HepG2 (cell line): ENCODE measurements at regions not wholly inside any gene's neighbourhood (a gene's known extent, or its start where the extent isn't known, plus 50 kb on each side); places are given as distances from the start of the nearest gene placed in this dataset.

Experiments
- ATAC-seq: fragments of 200-7000 bp; cut with Tn5 transposase; 3 replicates; pipeline ENCODE4 v1.9.1; 2020; ENCODE audit warnings: mild to moderate bottlenecking, moderate library complexity
- BruUV-seq: library from RNA; stranded (reverse); fragments of 400-500 nt; replicated peaks from 2 replicates; lab custom pipeline; 2021; lab: Mats Ljungman, UMichigan
- CTCF ChIA-PET: fragments of 300-600 bp; formaldehyde crosslinking; extraction: SDS; loops from one replicate; lab custom pipeline; 2021; ENCODE audit warnings: low total read pairs, inconsistent platforms, low intra/inter-chr PET ratio; lab: Yijun Ruan, JAX
- POLR2A ChIA-PET: fragments of 350-600 bp; sonication (Branson Sonifier 250); formaldehyde crosslinking; loops from one replicate; lab custom pipeline; 2020; ENCODE audit warnings: antibody characterized with exemption, inconsistent platforms; lab: Yijun Ruan, JAX
- DNase-seq: peaks from one replicate; pipeline ENCODE4 v3.0.0-alpha.2; 2015; ENCODE audit warnings: low spot score
- FAIRE-seq: peaks from 3 replicates; lab custom pipeline; 2011; peaks lifted over from hg19 to GRCh38; lab: Jason Lieb, UNC
- H2AFZ ChIP-seq: one replicate; pipeline ENCODE4 v1.6.1; 2011; ENCODE audit warnings: low read length, inconsistent platforms
- H3K27ac ChIP-seq: fragments of 300-600 bp; 3 replicates; pipeline ENCODE4 v1.8.0; 2011; ENCODE audit warnings: mixed run types, mild to moderate bottlenecking, mixed read lengths, low read length, inconsistent platforms; ENCODE audit not compliant: insufficient read depth; ENCODE audit errors: extremely low read length
- H3K27me3 ChIP-seq, 2 experiments: fragments of 200-600 bp in 1 of 2; 2 replicates in 1 of 2; 3 replicates in 1 of 2; pipeline versions ENCODE4 v1.6.0 to v1.8.0; 2011; ENCODE audit warnings: low read length in 2 of 2, mild to moderate bottlenecking in 2 of 2, moderate library complexity in 2 of 2, inconsistent platforms in 1 of 2; ENCODE audit not compliant: insufficient read depth in 2 of 2, control insufficient read depth in 1 of 2
- H3K36me3 ChIP-seq, 2 experiments: fragments of 200-600 bp in 1 of 2; replicated peaks in 1 of 2; 2 replicates in 1 of 2; 3 replicates in 1 of 2; pipeline versions ENCODE4 v1.5.1 to v1.8.0; 2011; ENCODE audit warnings: low read length in 2 of 2, inconsistent platforms in 1 of 2; ENCODE audit not compliant: insufficient read depth in 2 of 2, control insufficient read depth in 1 of 2
- H3K4me1 ChIP-seq: 2 replicates; pipeline ENCODE4 v1.5.1; 2012; ENCODE audit warnings: low read length, inconsistent platforms; ENCODE audit not compliant: insufficient read depth
- H3K4me2 ChIP-seq: 2 replicates; pipeline ENCODE4 v1.6.0; 2011; ENCODE audit warnings: low read depth, low read length, inconsistent platforms
- H3K4me3 ChIP-seq, 3 experiments: fragments of 200-600 bp in 1 of 3; sonication (generic), shearing (Covaris generic) in 1 of 3; replicated peaks in 1 of 3; 2 replicates each; pipeline ENCODE4 v1.5.1; 2011 to 2016; ENCODE audit warnings: low read length in 3 of 3, inconsistent platforms in 2 of 3, low read depth in 2 of 3, mild to moderate bottlenecking in 2 of 3, control low read depth in 1 of 3, mixed read lengths in 1 of 3; ENCODE audit not compliant: insufficient read depth in 1 of 3
- H3K79me2 ChIP-seq: one replicate; pipeline ENCODE4 v1.6.1; 2011; ENCODE audit warnings: low read length, inconsistent platforms; ENCODE audit not compliant: insufficient read depth
- H3K9ac ChIP-seq: 2 replicates; pipeline ENCODE4 v1.6.0; 2011; ENCODE audit warnings: mild to moderate bottlenecking, low read depth, low read length, inconsistent platforms; ENCODE audit not compliant: insufficient read depth
- H3K9me3 ChIP-seq: 2 replicates; pipeline ENCODE4 v1.5.1; 2012; ENCODE audit warnings: mild to moderate bottlenecking, low read length
- H4K20me1 ChIP-seq: 2 replicates; pipeline ENCODE4 v1.6.0; 2011; ENCODE audit warnings: inconsistent platforms, mild to moderate bottlenecking, low read length, moderate library complexity; ENCODE audit not compliant: insufficient read depth
- AGO2 ChIP-seq: fragments of 200-400 bp; formaldehyde crosslinking; optimal IDR thresholded peaks from 2 replicates; pipeline ENCODE3; 2017; ENCODE audit warnings: mild to moderate bottlenecking, low read depth, low read length, moderate library complexity
- ELF3 ChIP-seq: IDR thresholded peaks from 2 replicates; pipeline ENCODE4 v1.6.1; 2016; ENCODE audit warnings: missing genetic modification reagents, missing compliant biosample characterization
- ETS1 ChIP-seq: sonication (generic); formaldehyde crosslinking; IDR thresholded peaks from 2 replicates; pipeline ENCODE4 v1.4.0; 2020; ENCODE audit warnings: missing genetic modification reagents
- HNF1A ChIP-seq, 2 experiments: sonication (generic) in 1 of 2; formaldehyde crosslinking in 1 of 2; IDR thresholded peaks; 2 replicates each; pipeline versions ENCODE4 v1.4.0 to v1.6.1; 2016 to 2020; ENCODE audit warnings: borderline replicate concordance in 1 of 2, low read depth in 1 of 2, mild to moderate bottlenecking in 1 of 2, missing genetic modification reagents in 1 of 2
- MTF1 ChIP-seq: sonication (generic); formaldehyde crosslinking; IDR thresholded peaks from 2 replicates; pipeline ENCODE4 v1.5.0; 2020; ENCODE audit warnings: missing genetic modification reagents
- NFRKB ChIP-seq: fragments of 450-650 bp; IDR thresholded peaks from 2 replicates; pipeline ENCODE4 v1.6.1; 2017
- RBM39 ChIP-seq: fragments of 200-400 bp; formaldehyde crosslinking; IDR thresholded peaks from one replicate; pipeline ENCODE4 v1.6.1; 2018; ENCODE audit warnings: antibody characterized with exemption, mild to moderate bottlenecking, low read depth, low read length; ENCODE audit not compliant: poor library complexity, severe bottlenecking
- ZNF33B ChIP-seq: sonication (generic); formaldehyde crosslinking; IDR thresholded peaks from 2 replicates; pipeline ENCODE4 v1.5.1; 2020; ENCODE audit warnings: mild to moderate bottlenecking, missing genetic modification reagents
- ZNF367 ChIP-seq: sonication (generic); formaldehyde crosslinking; IDR thresholded peaks from 2 replicates; pipeline ENCODE4 v1.4.0; 2020; ENCODE audit warnings: missing genetic modification reagents, borderline replicate concordance
- ZNF468 ChIP-seq: sonication (generic); formaldehyde crosslinking; IDR thresholded peaks from 2 replicates; pipeline ENCODE4 v1.8.0; 2022; ENCODE audit warnings: mild to moderate bottlenecking, moderate library complexity, missing genetic modification reagents
- ZNF724P ChIP-seq: sonication (generic); formaldehyde crosslinking; IDR thresholded peaks from 2 replicates; pipeline ENCODE4 v1.8.0; 2022; ENCODE audit warnings: missing genetic modification reagents, borderline replicate concordance
- ZSCAN9 ChIP-seq: IDR thresholded peaks from 2 replicates; pipeline ENCODE4 v1.6.1; 2016; ENCODE audit warnings: borderline replicate concordance
- WGBS: methylation state at CpG from one replicate; pipeline ENCODE4 v1.1.6; 2017; ENCODE audit warnings: low lambda C conversion rate; 5-methylcytosine and 5-hydroxymethylcytosine counted together
- in situ Hi-C: cut with HindIII; loops from 2 replicates; pipeline ENCODE4 v1.10.0; 2017; ENCODE audit warnings: low pct_unique_long_range_greater_than_20kb; ENCODE audit not compliant: extremely low pct_ligation_motif_present
- intact Hi-C: fragments of 100-400 bp; cut with micrococcal nuclease; formaldehyde crosslinking; loops from one replicate; pipeline ENCODE4 v1.10.0; 2022; ENCODE audit not compliant: unreplicated experiment
- TF ChIP-seq, protein P1 (sequence below): sonication (generic); formaldehyde crosslinking; IDR thresholded peaks from 2 replicates; pipeline ENCODE4 v1.5.1; 2020; ENCODE audit warnings: missing genetic modification reagents, mild to moderate bottlenecking, borderline replicate concordance

- no TSS peak for BruUV-seq
Measured at GRCh38 chr4:36824682-36825081, 419.9 kb upstream of the NWD2 start.

GRCh38 chr4:36835246-36835645 is 409.3 kb upstream of the NWD2 start:
- H3K36me3 ChIP-seq, result no peaks in the 10 kb centered on the region
- no peaks in the 10 kb centered on the region for H3K4me1 ChIP-seq
- BruUV-seq, result no TSS peak
- ChIA-PET CTCF (no interaction called here), POLR2A (no interaction called here)
- 0% methylated on average over 4 of the region's 4 CpGs for WGBS
- FAIRE-seq (no peak), DNase-seq (no peak), ATAC-seq (no peak)
- TF ChIP-seq, protein P1, sequence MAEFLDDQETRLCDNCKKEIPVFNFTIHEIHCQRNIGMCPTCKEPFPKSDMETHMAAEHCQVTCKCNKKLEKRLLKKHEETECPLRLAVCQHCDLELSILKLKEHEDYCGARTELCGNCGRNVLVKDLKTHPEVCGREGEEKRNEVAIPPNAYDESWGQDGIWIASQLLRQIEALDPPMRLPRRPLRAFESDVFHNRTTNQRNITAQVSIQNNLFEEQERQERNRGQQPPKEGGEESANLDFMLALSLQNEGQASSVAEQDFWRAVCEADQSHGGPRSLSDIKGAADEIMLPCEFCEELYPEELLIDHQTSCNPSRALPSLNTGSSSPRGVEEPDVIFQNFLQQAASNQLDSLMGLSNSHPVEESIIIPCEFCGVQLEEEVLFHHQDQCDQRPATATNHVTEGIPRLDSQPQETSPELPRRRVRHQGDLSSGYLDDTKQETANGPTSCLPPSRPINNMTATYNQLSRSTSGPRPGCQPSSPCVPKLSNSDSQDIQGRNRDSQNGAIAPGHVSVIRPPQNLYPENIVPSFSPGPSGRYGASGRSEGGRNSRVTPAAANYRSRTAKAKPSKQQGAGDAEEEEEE (CRISPR knock-in tag), result no peak
- TF ChIP-seq ZNF367 (CRISPR knock-in tag), result no peak
- no peak for TF ChIP-seq ELF3 (CRISPR knock-in tag)
- TF ChIP-seq HNF1A (IDR thresholded peaks at IDR 0.05; ENCODE audit: low read depth), result no peak
- TF ChIP-seq HNF1A (CRISPR knock-in tag; IDR thresholded peaks at IDR 0.05; ENCODE audit: borderline replicate concordance), result no peak
- TF ChIP-seq AGO2, result no peak
- no peak for TF ChIP-seq ZSCAN9
- no peak for TF ChIP-seq ZNF33B (CRISPR knock-in tag)
- TF ChIP-seq ZNF468 (CRISPR knock-in tag), result no peak
- no peaks in the 10 kb centered on the region; a peak in 1 of 5 replicates for H3K27me3 ChIP-seq
- no peaks in the 10 kb centered on the region for H3K79me2 ChIP-seq
- no peak overlapping the region for H3K9ac ChIP-seq
- in situ Hi-C loops, result no loop called here
- H3K27ac ChIP-seq, result no peak overlapping the region
- H3K4me3 ChIP-seq, result no peak overlapping the region
- no peak overlapping the region for H2AFZ ChIP-seq
- H3K4me2 ChIP-seq, result no peak overlapping the region
- intact Hi-C loops, result no loop called here
- H4K20me1 ChIP-seq, result no peaks in the 10 kb centered on the region
- H3K9me3 ChIP-seq, result no peaks in the 10 kb centered on the region

More at GRCh38 chr4:36824682-36825081, 419.9 kb upstream of the NWD2 start:
- ChIA-PET POLR2A (no interaction called here), CTCF (no interaction called here)
- intact Hi-C loops, result no loop called here
- no peak overlapping the region for H3K4me3 ChIP-seq
- no peaks in the 10 kb centered on the region for H3K36me3 ChIP-seq
- H3K4me2 ChIP-seq, result no peak overlapping the region
- DNase-seq (no peak), ATAC-seq (no peak; the same call in 1 of the 3 replicates)
- H4K20me1 ChIP-seq, result no peaks in the 10 kb centered on the region
- WGBS, result 0% methylated on average over 3 of the region's 3 CpGs
- no peak overlapping the region for H3K27ac ChIP-seq
- H3K27me3 ChIP-seq, result no peaks in the 10 kb centered on the region
- H3K79me2 ChIP-seq, result no peaks in the 10 kb centered on the region
- no peaks in the 10 kb centered on the region for H3K4me1 ChIP-seq
- H2AFZ ChIP-seq, result no peak overlapping the region
- no peak overlapping the region for H3K9ac ChIP-seq
- 0 out of 2 replicates have a peak, but pooled peaks cover 16% of the 10 kb centered on the region for H3K9me3 ChIP-seq
- TF ChIP-seq RBM39 (no peak), NFRKB (no peak), MTF1 (CRISPR knock-in tag) (no peak), ETS1 (CRISPR knock-in tag) (no peak), ZNF724P (CRISPR knock-in tag) (no peak)
- TF ChIP-seq, all 625 proteins: peak for 0
- FAIRE-seq, result no peak
- in situ Hi-C loops, result no loop called here
